ENCODE measurements at regions not wholly inside any gene's neighbourhood (a gene's known extent, or its start where the extent isn't known, plus 50 kb on each side); places are given as distances from the start of the nearest gene placed in this dataset.

GRCh38 chr13:110826861-110827672, 87.8 kb downstream of the ANKRD10 start:
- H3K4me3 ChIP-seq (ENCODE audit: low read depth, low read length) = no peak overlapping the region
- no peaks in the 10 kb centered on the region for H3K36me3 ChIP-seq (replicated peaks)
- no peak for TF ChIP-seq CTCF (IDR thresholded peaks at IDR 0.05; ENCODE audit: low read depth, low read length, missing control alignments)
- DNase-seq = no peak
- no peak overlapping the region for H3K27ac ChIP-seq
- no peaks in the 10 kb centered on the region for H3K27me3 ChIP-seq (replicated peaks)
- in situ Hi-C loops (cut with HindIII; ENCODE audit: low pct_ligation_motif_present, low sequenced_read_pairs) = no loop called here
